OCI-LY3 (cell line): ENCODE measurements at regions not wholly inside any gene's neighbourhood (a gene's known extent, or its start where the extent isn't known, plus 50 kb on each side); places are given as distances from the start of the nearest gene placed in this dataset.

ENCODE experiments used
- CTCF ChIP-seq: fragments of 200-600, 300-600 bp; sonication (generic); IDR thresholded peaks from 2 replicates; pipeline ENCODE4 v1.5.1; 2014; ENCODE audit warnings: antibody characterized with exemption, low read length, low read depth
- EZH2phosphoT487 ChIP-seq: fragments of 200-600 bp; shearing (Covaris generic); IDR thresholded peaks from 2 replicates; pipeline ENCODE4 v1.6.1; 2018; ENCODE audit warnings: antibody characterized with exemption, mixed run types, low read depth

- no peak for TF ChIP-seq CTCF
- no peak for TF ChIP-seq EZH2phosphoT487
These were observed 252.9 kb upstream of the SLC24A2 start for GRCh38 chr9:20041697-20042081.
